ENCODE measurements at regions not wholly inside any gene's neighbourhood (a gene's known extent, or its start where the extent isn't known, plus 50 kb on each side); places are given as distances from the start of the nearest gene placed in this dataset.

DNA sequence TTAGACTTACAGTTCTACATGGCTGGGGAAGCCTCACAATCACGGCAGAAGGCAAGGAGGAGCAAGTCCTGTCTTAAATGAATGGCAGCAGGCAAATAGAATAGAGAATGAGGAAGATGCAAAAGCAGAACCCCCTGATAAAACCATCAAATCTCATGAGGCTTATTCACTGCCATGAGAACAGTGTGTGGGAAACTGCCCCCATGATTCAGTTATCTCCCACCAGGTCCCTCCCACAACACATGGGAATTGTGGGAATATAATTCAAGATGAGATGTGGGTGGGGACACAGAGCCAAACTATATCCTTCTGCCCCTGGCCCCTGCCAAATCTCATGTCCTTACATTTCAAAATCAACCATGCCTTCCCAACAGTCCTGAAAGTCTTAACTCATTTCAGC is 367.1 kb downstream of the MED10 start:
- no peak for TF ChIP-seq CTCF (conservative IDR thresholded peaks at IDR 0.05; ENCODE audit: low read depth, low read length)
- no peak for TF ChIP-seq EZH2 (IDR thresholded peaks at IDR 0.05; ENCODE audit: low read length, unreplicated experiment)

Measured in PC-3 (cell line).